Inferior parietal cortex (tissue), 1 donor: ENCODE measurements at regions not wholly inside any gene's neighbourhood (a gene's known extent, or its start where the extent isn't known, plus 50 kb on each side); places are given as distances from the start of the nearest gene placed in this dataset.
"Not testable (repeated sequence)": the region's sequence is repeated elsewhere in the genome, so short reads cannot be mapped to it uniquely, and the experiment has no call there.

ENCODE experiments used
- DNase-seq: peaks from one replicate; pipeline ENCODE4 v3.0.0-alpha.2; 2016; ENCODE audit errors: extremely low spot score

GRCh38 chrX:130467936-130468335 lies 66.1 kb downstream of the RBMX2 start:
- DNase-seq = no peak

- DNase-seq = peak; percentile 3
These were observed 66.7 kb downstream of the RBMX2 start for GRCh38 chrX:130468395-130468923.

- DNase-seq = no peak
These were observed 81.1 kb downstream of the RBMX2 start for GRCh38 chrX:130482871-130483270.

GRCh38 chrX:130485870-130486269 lies 84.1 kb downstream of the RBMX2 start:
- no peak for DNase-seq

- DNase-seq = not testable (repeated sequence)
These were observed 93.7 kb downstream of the RBMX2 start for GRCh38 chrX:130495502-130495901.

GRCh38 chrX:130497531-130497930 lies 95.7 kb downstream of the RBMX2 start:
- DNase-seq = peak; percentile 77

GRCh38 chrX:130498653-130499274 lies 97.0 kb downstream of the RBMX2 start:
- DNase-seq = no peak

GRCh38 chrX:130502016-130502570 lies 100.3 kb downstream of the RBMX2 start:
- no peak for DNase-seq

GRCh38 chrX:130504019-130504418 lies 102.2 kb downstream of the RBMX2 start:
- no peak for DNase-seq

GRCh38 chrX:130507015-130507414 lies 105.2 kb downstream of the RBMX2 start:
- no peak for DNase-seq

GRCh38 chrX:130512534-130512933 lies 110.7 kb downstream of the RBMX2 start:
- DNase-seq = not testable (repeated sequence)

GRCh38 chrX:130516123-130516522 lies 114.3 kb downstream of the RBMX2 start:
- DNase-seq = no peak

- DNase-seq = peak; percentile 40
These were observed 121.9 kb downstream of the RBMX2 start for GRCh38 chrX:130523460-130524394.

GRCh38 chrX:130524476-130525194 lies 122.8 kb downstream of the RBMX2 start:
- no peak for DNase-seq

GRCh38 chrX:130529531-130529930 lies 127.7 kb downstream of the RBMX2 start:
- DNase-seq = no peak

- DNase-seq = no peak
These were observed 129.3 kb downstream of the RBMX2 start for GRCh38 chrX:130531066-130531465.

GRCh38 chrX:130539721-130540321 lies 138.0 kb downstream of the RBMX2 start:
- DNase-seq = peak; percentile 43

- DNase-seq = no peak
These were observed 142.0 kb downstream of the RBMX2 start for GRCh38 chrX:130543603-130544325.

GRCh38 chrX:130545796-130546195 lies 144.0 kb downstream of the RBMX2 start:
- no peak for DNase-seq

GRCh38 chrX:130549382-130549781 lies 147.6 kb downstream of the RBMX2 start:
- not testable (repeated sequence) for DNase-seq

GRCh38 chrX:130550351-130550750 lies 148.6 kb downstream of the RBMX2 start:
- DNase-seq = no peak
